Left lung (tissue), 4 donors: ENCODE measurements at regions not wholly inside any gene's neighbourhood (a gene's known extent, or its start where the extent isn't known, plus 50 kb on each side); places are given as distances from the start of the nearest gene placed in this dataset.

Source experiments
- ATAC-seq: fragments of 200-7000 bp; cut with Tn5 transposase; one replicate; pipeline ENCODE4 v1.9.1; 2020; ENCODE audit warnings: moderate library complexity
- DNase-seq, 4 donors: peaks; one replicate each; pipeline ENCODE4 v3.0.0-alpha.2; 2013 to 2020
- H3K27ac ChIP-seq, 2 donors: fragments of 200-600 bp; sonication (generic) in 1 of 2; one replicate each; pipeline versions ENCODE4 v1.5.0 to v1.8.0; 2020 to 2021
- H3K27me3 ChIP-seq, 2 donors: fragments of 200-600 bp; sonication (generic) in 1 of 2; one replicate each; pipeline versions ENCODE4 v1.5.0 to v1.8.0; 2020 to 2021
- H3K36me3 ChIP-seq, 2 donors: fragments of 200-600 bp; sonication (generic) in 1 of 2; one replicate each; pipeline versions ENCODE4 v1.5.0 to v1.8.0; 2020 to 2021
- H3K4me1 ChIP-seq, 2 donors: fragments of 200-600 bp; one replicate each; pipeline ENCODE4 v1.8.0; 2021
- H3K4me3 ChIP-seq, 2 donors: fragments of 200-600 bp; sonication (generic) in 1 of 2; one replicate each; pipeline versions ENCODE4 v1.5.0 to v1.8.0; 2020 to 2021; ENCODE audit warnings: mild to moderate bottlenecking in 1 of 2
- H3K9me3 ChIP-seq, 2 donors: fragments of 200-600 bp; sonication (generic) in 1 of 2; one replicate each; pipeline versions ENCODE4 v1.5.0 to v1.8.0; 2020 to 2021
- CTCF ChIP-seq, 2 donors: fragments of 200-600 bp; sonication (generic) in 1 of 2; IDR thresholded peaks; one replicate each; pipeline versions ENCODE4 v1.5.0 to v1.8.0; 2021; ENCODE audit warnings: antibody characterized with exemption in 2 of 2
- intact Hi-C, 2 donors: fragments of 100-400 bp; cut with DNase I; formaldehyde crosslinking; loops; one replicate each; pipeline versions ENCODE4 v1.11.2 to v1.14.2; 2022
- donor health status: DM: no; HTN: yes; CAD: no.
- donor health status: DM: no; HTN: no; CAD: no.

- no peaks in the 10 kb centered on the region for H3K36me3 ChIP-seq
- H3K9me3 ChIP-seq = no peaks in the 10 kb centered on the region
- DNase-seq (no peak), ATAC-seq (no peak)
- H3K4me1 ChIP-seq = no peaks in the 10 kb centered on the region
- TF ChIP-seq CTCF (IDR thresholded peaks at IDR 0.05) = no peak
- H3K27ac ChIP-seq = no peak overlapping the region
- intact Hi-C loops = no loop called here
- no peaks in the 10 kb centered on the region for H3K27me3 ChIP-seq
- no peak overlapping the region for H3K4me3 ChIP-seq
Measured at GRCh38 chr15:25548600-25548999, 109.8 kb upstream of the UBE3A start.

GRCh38 chr15:25545889-25546288, 107.1 kb upstream of the UBE3A start:
- H3K36me3 ChIP-seq = no peaks in the 10 kb centered on the region
- H3K4me3 ChIP-seq = no peak overlapping the region
- TF ChIP-seq CTCF (IDR thresholded peaks at IDR 0.05) = no peak
- H3K27me3 ChIP-seq = no peaks in the 10 kb centered on the region
- no peak for ATAC-seq
- DNase-seq = no peak
- intact Hi-C loops = no loop called here
- no peaks in the 10 kb centered on the region for H3K9me3 ChIP-seq
- no peak overlapping the region for H3K27ac ChIP-seq
- no peaks in the 10 kb centered on the region for H3K4me1 ChIP-seq

GRCh38 chr15:25545017-25545416, 106.2 kb upstream of the UBE3A start:
- Histone ChIP-seq H3K4me1 (no peaks in the 10 kb centered on the region), H3K4me3 (no peak overlapping the region), H3K36me3 (no peaks in the 10 kb centered on the region), H3K9me3 (no peaks in the 10 kb centered on the region), H3K27ac (no peak overlapping the region), H3K27me3 (no peaks in the 10 kb centered on the region)
- intact Hi-C loops = no loop called here
- DNase-seq (no peak), ATAC-seq (no peak)
- TF ChIP-seq CTCF (IDR thresholded peaks at IDR 0.05) = no peak

- Histone ChIP-seq H3K27me3 (no peaks in the 10 kb centered on the region), H3K36me3 (no peaks in the 10 kb centered on the region), H3K4me3 (no peak overlapping the region), H3K4me1 (no peaks in the 10 kb centered on the region), H3K27ac (no peak overlapping the region), H3K9me3 (no peaks in the 10 kb centered on the region)
- DNase-seq = no peak
- TF ChIP-seq CTCF (IDR thresholded peaks at IDR 0.05) = no peak
- intact Hi-C loops = no loop called here
- no peak for ATAC-seq
Measured at GRCh38 chr15:25544076-25544475, 105.3 kb upstream of the UBE3A start.

GRCh38 chr15:25543196-25543595, 104.4 kb upstream of the UBE3A start:
- TF ChIP-seq CTCF (IDR thresholded peaks at IDR 0.05) = no peak
- DNase-seq (peak in 3 of 4 donors; percentile 46 to 75 (median 61)), ATAC-seq (peak; percentile 85)
- Histone ChIP-seq H3K9me3 (no peaks in the 10 kb centered on the region), H3K4me3 (no peak overlapping the region), H3K36me3 (no peaks in the 10 kb centered on the region), H3K27ac (no peak overlapping the region), H3K27me3 (no peaks in the 10 kb centered on the region), H3K4me1 (no peaks in the 10 kb centered on the region)
- intact Hi-C loops = no loop called here
